ENCODE measurements at regions not wholly inside any gene's neighbourhood (a gene's known extent, or its start where the extent isn't known, plus 50 kb on each side); places are given as distances from the start of the nearest gene placed in this dataset.

DNA sequence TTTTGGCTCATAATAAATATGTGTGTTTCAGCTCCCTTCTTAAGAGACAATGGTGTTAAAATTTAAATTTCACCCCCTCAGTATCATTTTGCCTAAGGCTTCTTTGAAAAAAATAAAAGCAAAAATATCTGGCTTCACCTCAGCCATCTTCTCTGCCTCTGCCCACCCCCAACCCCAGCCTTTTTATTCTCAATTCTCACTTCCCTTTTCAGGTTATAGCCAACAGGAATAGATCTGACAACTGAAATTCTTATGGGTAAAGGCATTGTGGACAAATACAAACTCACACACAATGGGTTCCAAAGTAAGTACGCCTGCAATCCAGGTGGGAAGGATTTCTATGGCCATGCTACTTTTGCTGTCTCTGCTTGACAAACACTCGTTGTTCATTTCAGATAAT, 399.0 kb upstream of the ARRDC4 start:
- no peak for DNase-seq

DNA sequence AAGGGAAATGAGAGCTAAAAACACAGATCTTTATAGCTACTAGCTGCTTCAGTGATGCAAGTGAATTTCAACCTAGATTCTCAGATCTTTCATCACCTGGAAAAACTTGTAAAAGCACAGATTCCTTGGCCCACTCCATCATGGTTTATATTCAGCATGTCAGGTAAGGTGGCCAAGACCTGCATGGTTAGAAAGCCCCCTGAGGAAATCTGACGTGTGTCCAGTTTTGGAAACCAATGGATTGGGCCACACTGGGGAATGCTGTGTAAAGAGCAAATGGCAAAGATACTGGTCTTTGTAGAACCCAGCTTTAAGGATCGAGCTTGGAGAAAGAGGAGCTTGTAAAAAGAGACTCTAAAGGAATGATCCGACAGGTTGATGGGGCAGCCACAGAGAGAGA, 397.0 kb upstream of the ARRDC4 start:
- DNase-seq, result no peak

DNA sequence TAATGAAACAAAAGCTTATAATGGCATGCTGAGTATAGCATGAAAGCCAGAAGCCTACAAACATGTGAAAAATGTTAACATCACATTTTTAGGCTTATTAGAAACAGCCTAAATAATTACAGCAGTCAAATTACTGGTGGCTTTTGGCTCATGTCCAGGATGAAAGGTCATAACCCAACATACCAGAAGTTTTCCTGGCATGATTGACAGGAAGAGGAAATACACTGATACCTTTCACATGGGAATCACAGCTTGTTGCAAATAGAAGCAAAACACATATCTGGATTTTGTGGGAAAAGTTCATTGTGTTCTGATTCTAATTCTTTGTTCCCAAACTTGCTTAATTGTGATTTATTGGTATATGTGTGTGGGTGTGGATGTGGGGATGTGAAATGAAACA, 393.5 kb upstream of the ARRDC4 start:
- no peak for DNase-seq

- no peak for DNase-seq
Measured at GRCh38 chr15:97567411-97567810, 393.1 kb upstream of the ARRDC4 start.

DNA sequence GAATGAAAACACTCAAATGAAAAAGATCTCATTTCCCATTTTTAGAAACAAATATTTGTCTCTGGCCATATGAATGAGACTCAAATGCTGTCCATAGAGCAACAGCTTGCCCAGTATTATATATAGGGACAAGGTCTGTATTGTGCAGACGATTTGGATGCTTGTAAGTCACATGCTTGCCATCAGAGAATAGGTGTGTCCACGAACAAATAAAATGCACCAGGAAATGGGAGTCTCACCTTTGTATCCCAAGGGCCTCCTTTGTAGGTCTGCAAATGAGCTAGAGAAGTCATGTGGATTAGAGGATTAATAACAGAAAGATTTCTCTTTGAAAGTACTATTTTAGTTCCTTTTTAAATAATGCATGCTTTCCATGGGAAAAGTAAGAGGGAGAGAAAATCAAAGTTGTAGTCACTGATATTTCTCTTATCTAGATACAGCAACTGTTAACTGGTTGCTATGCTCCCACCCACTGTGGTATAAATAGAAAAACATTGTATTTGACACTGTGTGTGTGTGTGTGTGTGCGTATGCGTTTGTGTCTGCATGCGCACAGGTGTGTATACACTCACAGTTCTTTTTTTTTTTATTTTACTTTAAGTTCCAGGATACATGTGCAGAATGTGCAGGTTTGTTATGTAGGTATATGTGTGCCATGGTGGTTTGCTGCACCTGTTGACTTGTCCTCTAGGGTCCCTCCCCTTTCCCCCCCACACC, 383.4 kb upstream of the ARRDC4 start:
- DNase-seq, result no peak

GRCh38 chr15:97585408-97585807, 375.1 kb upstream of the ARRDC4 start:
- DNase-seq, result no peak

DNA sequence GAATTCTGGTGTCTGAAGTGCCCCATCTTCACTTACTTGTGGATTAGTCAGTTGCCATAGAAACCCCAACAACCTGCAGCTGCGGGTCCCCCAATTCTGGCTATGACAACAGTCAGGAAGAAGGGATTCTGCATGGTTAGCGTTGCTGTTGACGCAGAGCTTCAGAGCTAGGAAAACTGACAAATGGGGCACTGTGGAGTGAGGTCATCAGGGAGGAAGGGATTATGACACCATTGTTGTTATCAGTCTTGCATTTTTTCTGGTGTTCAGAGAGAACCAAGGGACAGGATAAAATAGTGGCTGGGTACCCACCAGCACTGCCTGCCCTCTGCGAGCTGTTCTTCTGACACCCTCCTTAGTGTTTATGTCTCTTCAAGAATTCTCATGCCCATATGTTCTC, 367.7 kb upstream of the ARRDC4 start:
- no peak for DNase-seq

- no peak for DNase-seq
Measured at GRCh38 chr15:97597801-97598200, 362.7 kb upstream of the ARRDC4 start.

DNA sequence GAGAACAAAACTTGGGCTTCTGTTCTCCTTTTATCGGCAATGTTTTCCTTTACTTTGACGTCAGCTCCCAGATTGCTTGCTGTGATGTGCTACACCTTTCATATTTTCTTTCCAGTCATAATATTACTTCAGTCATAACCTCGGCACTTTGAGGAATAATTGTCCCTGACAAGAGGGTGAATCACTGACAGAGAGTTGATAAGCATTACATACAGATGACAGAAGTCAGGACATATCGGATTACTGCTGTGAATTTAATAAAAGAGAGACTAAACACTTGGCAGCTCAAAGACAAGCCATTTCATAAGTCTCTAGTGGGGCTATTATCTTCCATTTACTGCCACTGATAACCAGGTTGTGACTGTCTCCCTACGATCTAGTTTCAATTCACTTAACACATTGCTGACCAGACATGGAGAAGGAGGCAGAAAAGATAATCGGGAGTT, 362.1 kb upstream of the ARRDC4 start:
- DNase-seq, result no peak

DNA sequence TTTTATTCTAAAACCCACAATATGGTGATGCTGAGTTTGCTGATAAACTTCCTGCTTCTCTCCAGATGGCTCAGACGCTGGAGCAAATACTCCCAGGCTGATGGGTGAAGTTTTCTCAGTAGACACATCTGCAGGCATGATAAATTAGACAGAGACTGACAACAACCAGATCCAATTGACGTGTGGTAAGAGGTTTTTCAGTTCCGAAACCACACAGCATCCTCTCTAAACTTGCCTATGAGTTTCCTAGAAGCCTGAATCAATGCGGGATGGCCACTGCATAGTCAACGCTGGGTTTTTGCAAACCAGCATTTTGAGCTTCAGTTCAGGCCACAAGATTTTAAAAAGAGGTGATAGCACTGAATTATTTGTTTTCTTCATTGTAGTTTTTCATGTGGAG, 360.3 kb upstream of the ARRDC4 start:
- DNase-seq, result no peak

DNA sequence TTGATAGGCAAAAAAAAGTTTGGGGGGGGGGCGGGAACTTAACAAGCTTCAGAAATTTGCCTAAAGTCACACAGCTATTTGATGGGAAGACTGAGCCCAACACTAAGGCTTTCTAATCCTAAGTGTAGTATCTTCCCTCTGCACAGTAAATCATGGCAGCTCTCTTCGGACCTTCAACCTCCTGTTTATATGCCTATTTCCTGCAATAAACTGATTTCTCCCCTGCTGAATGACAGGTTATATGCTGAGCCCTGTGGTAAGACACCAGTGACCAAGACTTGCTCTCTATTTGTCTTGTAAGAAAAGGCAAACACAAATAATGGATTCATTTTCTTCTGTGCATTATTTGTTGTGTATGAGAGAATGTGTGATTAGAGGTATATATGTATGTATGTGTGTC, 355.8 kb upstream of the ARRDC4 start:
- DNase-seq, result no peak

GRCh38 chr15:97615114-97615513, 345.4 kb upstream of the ARRDC4 start:
- no peak for DNase-seq

- DNase-seq, result no peak
Measured at GRCh38 chr15:97623091-97623661, 337.3 kb upstream of the ARRDC4 start.

- no peak for DNase-seq
Measured at GRCh38 chr15:97627634-97628033, 332.9 kb upstream of the ARRDC4 start.

- no peak for DNase-seq
Measured at GRCh38 chr15:97645758-97646157, 314.7 kb upstream of the ARRDC4 start.

DNA sequence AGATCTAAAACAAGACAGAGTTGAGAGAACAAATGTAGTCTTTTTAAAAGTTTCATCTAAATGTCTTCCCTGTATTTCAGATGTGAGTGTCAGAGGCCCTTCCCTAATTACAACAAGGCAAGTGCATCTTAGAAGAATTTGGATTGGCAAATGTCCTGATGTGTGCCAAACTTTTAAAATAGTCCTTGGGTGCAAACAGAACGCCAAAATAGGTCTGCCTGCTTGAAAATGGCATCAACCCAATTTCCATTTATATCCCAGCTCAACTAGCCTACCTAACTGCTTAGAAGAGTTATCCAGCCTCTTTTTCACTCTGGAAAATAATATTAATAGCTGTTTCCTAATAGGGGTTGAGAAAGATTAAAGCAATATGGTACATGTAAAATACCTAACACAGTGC, 311.8 kb upstream of the ARRDC4 start:
- no peak for DNase-seq

DNA sequence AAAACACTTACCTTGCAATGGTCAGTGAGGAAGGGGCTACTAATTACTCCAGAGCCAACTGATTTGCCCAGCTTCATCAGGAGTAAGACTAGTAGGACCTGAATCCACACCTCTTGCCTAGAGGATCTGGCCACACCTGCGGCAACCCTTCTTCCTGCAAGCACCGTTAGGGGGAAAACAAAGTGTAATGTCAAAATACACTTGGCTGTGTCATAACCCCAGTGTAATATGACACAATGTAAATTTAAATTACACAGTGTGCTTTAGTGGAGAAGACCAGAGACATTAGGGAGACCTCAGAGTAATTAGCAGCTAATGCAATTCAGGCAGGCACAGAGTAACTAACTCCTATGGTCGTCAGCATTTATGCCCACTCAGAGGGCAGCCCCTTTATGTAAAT, 308.5 kb upstream of the ARRDC4 start:
- no peak for DNase-seq

GRCh38 chr15:97652700-97653167, 307.8 kb upstream of the ARRDC4 start:
- DNase-seq, result no peak

DNA sequence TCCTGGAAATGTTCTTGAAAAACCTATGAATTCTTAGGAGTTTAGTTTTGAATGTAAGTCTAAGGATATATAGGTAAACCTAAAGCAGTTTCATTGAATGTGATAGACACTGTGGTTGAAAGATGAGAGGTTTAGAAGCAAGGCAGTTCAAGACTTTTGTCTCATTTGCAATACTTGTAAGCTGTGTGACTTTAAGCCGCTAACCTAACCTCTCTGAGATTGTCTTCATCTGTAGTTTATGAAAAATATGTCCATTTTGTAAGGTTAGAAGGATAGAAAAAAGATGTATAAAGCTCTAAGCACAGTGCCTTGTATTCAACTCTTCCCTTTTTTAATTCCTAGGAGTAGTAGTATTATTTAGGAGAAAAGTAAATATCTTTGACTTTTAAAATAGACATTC, 306.6 kb upstream of the ARRDC4 start:
- no peak for DNase-seq

DNA sequence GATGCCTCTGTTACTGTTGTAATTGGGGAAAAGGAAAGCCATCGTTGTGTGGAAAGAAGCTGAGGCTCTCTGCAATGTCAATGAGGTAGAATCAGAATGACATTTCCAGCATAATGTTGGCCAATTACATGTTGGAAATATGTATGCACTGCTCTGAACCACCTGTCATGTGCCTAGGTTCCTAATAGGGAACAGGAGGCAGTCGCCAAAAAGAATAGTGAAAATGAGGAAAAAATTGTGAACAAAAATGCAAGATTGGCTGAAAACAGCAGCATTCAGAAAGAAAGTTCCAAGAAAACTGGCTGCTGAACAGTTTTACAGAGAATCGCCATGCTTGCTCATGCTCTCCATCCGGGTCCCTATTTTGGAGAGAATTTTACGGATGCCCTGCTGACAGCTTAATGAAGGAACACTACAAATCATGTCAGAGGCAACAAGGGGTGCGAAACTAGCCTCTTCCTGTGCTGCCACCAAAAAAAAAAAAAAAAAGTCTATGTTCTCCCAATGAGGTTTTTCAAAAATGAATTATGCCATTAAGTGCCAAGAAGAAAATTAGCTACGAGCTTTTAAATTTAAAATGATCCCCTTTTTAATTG, 305.9 kb upstream of the ARRDC4 start:
- DNase-seq, result no peak

DNA sequence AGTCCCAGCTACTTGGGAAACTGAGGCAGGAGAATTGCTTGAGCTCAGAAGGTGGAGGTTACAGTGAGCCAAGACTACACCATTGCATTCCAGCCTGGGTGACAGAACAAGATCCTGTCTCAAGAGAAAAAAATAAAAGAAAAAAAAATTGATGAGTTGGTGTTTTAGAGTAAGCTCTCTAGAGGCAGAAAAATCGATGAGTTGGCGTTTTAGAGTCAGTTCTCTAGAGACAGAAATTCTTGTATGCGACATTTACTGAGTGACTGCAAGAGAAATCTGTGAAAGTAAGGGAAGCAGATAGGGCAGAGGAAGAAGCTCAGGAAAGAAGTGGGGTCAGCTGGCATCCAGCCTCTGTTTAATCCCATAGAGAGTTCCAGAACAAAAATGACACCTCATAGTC, 298.7 kb upstream of the ARRDC4 start:
- no peak for DNase-seq

DNA sequence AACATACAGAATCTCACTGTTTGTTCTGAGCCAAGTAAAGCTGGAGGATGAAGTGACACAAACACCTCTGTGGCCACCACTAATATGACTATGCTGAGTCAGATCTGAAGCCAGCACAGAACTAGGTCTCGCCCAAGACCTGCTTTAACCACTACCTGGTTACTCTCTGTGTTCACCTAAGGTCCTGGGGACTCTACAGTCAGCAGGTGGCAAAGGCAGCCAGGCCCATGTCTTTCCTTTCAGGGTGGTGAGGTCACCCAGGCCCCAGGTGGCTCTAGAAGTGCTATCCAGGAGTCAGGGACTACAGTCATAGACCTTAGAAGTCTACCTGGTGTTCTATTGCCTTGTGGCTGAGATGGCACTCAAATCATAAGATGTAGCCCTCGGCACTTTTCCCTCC, 287.9 kb upstream of the ARRDC4 start:
- DNase-seq, result no peak

DNA sequence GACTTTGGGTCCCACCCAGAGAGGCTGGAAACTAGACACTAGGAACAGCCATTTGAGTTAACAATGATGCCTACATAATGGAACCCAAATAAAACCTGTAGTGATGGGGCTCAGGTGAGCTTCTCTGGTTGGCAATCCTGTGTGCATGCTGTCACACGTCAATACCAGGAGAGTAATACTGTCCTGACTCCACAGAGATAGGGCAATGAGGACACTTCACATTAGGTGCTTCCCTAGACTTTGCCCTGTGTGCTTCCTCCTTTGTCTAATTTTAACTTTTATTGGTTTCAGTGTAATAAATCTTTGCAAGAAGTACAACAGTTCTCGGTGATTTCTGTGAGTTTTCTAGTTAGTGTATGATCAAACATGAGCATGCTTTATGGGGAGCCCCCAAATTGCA, 281.8 kb upstream of the ARRDC4 start:
- no peak for DNase-seq

- no peak for DNase-seq
Measured at GRCh38 chr15:97679106-97679688, 281.3 kb upstream of the ARRDC4 start.
